ENCODE measurements at regions not wholly inside any gene's neighbourhood (a gene's known extent, or its start where the extent isn't known, plus 50 kb on each side); places are given as distances from the start of the nearest gene placed in this dataset.

- DNase-seq = no peak
Observed at GRCh38 chr2:196318517-196319377, 147.4 kb upstream of the STK17B start.

- DNase-seq = no peak
Observed at GRCh38 chr2:196322973-196323810, 151.8 kb upstream of the STK17B start.

- DNase-seq = no peak
Observed at GRCh38 chr2:196324211-196324610, 152.8 kb upstream of the STK17B start.

GRCh38 chr2:196328088-196328680 is 156.8 kb upstream of the STK17B start:
- DNase-seq = no peak

- no peak for DNase-seq
Observed at GRCh38 chr2:196329959-196330358, 158.6 kb upstream of the STK17B start.

GRCh38 chr2:196330645-196331044 is 159.3 kb upstream of the STK17B start:
- no peak for DNase-seq

GRCh38 chr2:196331143-196331542 is 159.8 kb upstream of the STK17B start:
- DNase-seq = no peak

- no peak for DNase-seq
Observed at GRCh38 chr2:196331851-196332250, 160.5 kb upstream of the STK17B start.

- no peak for DNase-seq
Observed at GRCh38 chr2:196333397-196333796, 162.0 kb upstream of the STK17B start.

GRCh38 chr2:196334710-196335109 is 163.3 kb upstream of the STK17B start:
- DNase-seq = no peak

GRCh38 chr2:196335221-196335634 is 163.8 kb upstream of the STK17B start:
- no peak for DNase-seq

GRCh38 chr2:196336207-196336606 is 164.8 kb upstream of the STK17B start:
- no peak for DNase-seq

GRCh38 chr2:196336715-196337114 is 165.3 kb upstream of the STK17B start:
- no peak for DNase-seq

- DNase-seq = peak; percentile 37 to 56
Observed at GRCh38 chr2:196337208-196337953, 166.0 kb upstream of the STK17B start.

- DNase-seq = no peak
Observed at GRCh38 chr2:196338440-196338839, 167.1 kb upstream of the STK17B start.

GRCh38 chr2:196341277-196341841 is 170.0 kb upstream of the STK17B start:
- no peak for DNase-seq

- no peak for DNase-seq
Observed at GRCh38 chr2:196344397-196344796, 173.0 kb upstream of the STK17B start.

GRCh38 chr2:196353717-196354116 is 182.3 kb upstream of the STK17B start:
- DNase-seq = no peak

- no peak for DNase-seq
Observed at GRCh38 chr2:196354186-196354585, 182.8 kb upstream of the STK17B start.

GRCh38 chr2:196356332-196356731 is 185.0 kb upstream of the STK17B start:
- DNase-seq = no peak

- DNase-seq = no peak
Observed at GRCh38 chr2:196360650-196361049, 189.3 kb upstream of the STK17B start.

GRCh38 chr2:196361606-196362326 is 190.4 kb upstream of the STK17B start:
- no peak for DNase-seq

Measured in NCI-H526 (cell line).